Right lobe of liver (tissue), 6 donors: ENCODE measurements at regions not wholly inside any gene's neighbourhood (a gene's known extent, or its start where the extent isn't known, plus 50 kb on each side); places are given as distances from the start of the nearest gene placed in this dataset.
A peak's percentile ranks its signal among the peaks of the same experiment; 100 is the strongest.
"Not testable (repeated sequence)": the region's sequence is repeated elsewhere in the genome, so short reads cannot be mapped to it uniquely, and the experiment has no call there.

ENCODE experiments used
- ATAC-seq, 4 donors: fragments of 200-7000 bp; cut with Tn5 transposase; one replicate each; pipeline ENCODE4 v1.9.1; 2020; ENCODE audit warnings: mild to moderate bottlenecking in 4 of 4, moderate library complexity in 4 of 4
- DNase-seq, 3 donors: peaks; one replicate each; pipeline ENCODE4 v3.0.0-alpha.2; 2020
- H3K27ac ChIP-seq, 3 donors: fragments of 200-600 bp; one replicate each; pipeline ENCODE4 v1.8.0; 2022
- H3K27me3 ChIP-seq, 2 donors: fragments of 200-600 bp; one replicate each; pipeline ENCODE4 v1.8.0; 2022
- H3K36me3 ChIP-seq, 4 donors: fragments of 200-600 bp; sonication (generic) in 1 of 4; one replicate each; pipeline versions ENCODE4 v1.5.1 to v1.8.0; 2017 to 2022; ENCODE audit warnings: control low read depth in 1 of 4
- H3K4me1 ChIP-seq, 4 donors: fragments of 200-600 bp; sonication (generic) in 1 of 4; one replicate each; pipeline versions ENCODE4 v1.5.1 to v1.8.0; 2017 to 2022; ENCODE audit warnings: control low read depth in 1 of 4
- H3K4me3 ChIP-seq, 3 donors: fragments of 200-600 bp; one replicate each; pipeline ENCODE4 v1.8.0; 2022
- H3K9me3 ChIP-seq, 4 donors: fragments of 200-600 bp; sonication (generic) in 1 of 4; one replicate each; pipeline versions ENCODE4 v1.5.1 to v1.8.0; 2017 to 2022; ENCODE audit warnings: control low read depth in 1 of 4
- POLR2A ChIP-seq: fragments of 450-650 bp; IDR thresholded peaks from one replicate; pipeline ENCODE4 v1.6.1; 2017; ENCODE audit warnings: antibody characterized with exemption, mild to moderate bottlenecking
- WGBS: methylation state at CpG from one replicate; pipeline ENCODE4 v1.1.6; 2018; ENCODE audit warnings: low coverage, low lambda C conversion rate; ENCODE audit not compliant: insufficient coverage; ENCODE audit errors: missing lambda C conversion rate; 5-methylcytosine and 5-hydroxymethylcytosine counted together
- intact Hi-C, 2 donors: fragments of 100-400 bp; cut with DNase I; formaldehyde crosslinking; loops; one replicate each; pipeline versions ENCODE4 v1.11.2 to v1.14.1; 2022
- TF ChIP-seq, protein P1 (sequence below), 4 donors: fragments of 200-600 bp in 3 of 4; fragments of 450-650 bp in 1 of 4; IDR thresholded peaks; one replicate each; pipeline versions ENCODE4 v1.5.1 to v1.8.0; 2016 to 2022; ENCODE audit warnings: antibody characterized with exemption in 4 of 4, mild to moderate bottlenecking in 2 of 4
- donor health status: DM: no; HTN: yes; CAD: no.
- donor health status: DM: no; HTN: no; CAD: no.
- donor health status: DM: no; HTN: no; CAD: no.
- donor health status: DM: no; HTN: yes; CAD: no.
- donor health status: DM: no; HTN: yes; CAD: no.

DNA sequence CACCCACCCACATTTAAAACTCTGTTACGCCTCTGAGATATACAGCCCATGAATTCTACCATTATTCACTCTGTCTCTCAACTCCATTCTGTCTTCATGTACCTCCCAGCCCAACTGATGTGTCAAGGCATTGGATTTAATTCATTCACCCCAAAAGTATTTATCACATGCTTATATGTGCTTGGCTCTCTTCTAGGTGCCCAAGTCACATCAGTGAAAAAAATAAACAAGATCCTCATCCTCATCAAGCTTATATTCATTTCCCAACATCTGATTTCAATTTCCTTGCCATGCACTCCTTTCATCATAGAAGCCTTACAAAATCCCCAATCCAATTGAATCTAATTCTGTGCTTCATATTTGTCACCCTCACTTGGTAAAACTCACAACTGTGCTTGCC lies 967.6 kb downstream of the LTN1 start:
- no peaks in the 10 kb centered on the region for H3K9me3 ChIP-seq
- no peaks in the 10 kb centered on the region for H3K36me3 ChIP-seq
- no peak overlapping the region for H3K27ac ChIP-seq
- 80% methylated on average over 1 of the region's 1 CpG for WGBS
- no peaks in the 10 kb centered on the region for H3K4me1 ChIP-seq
- no peak overlapping the region for H3K4me3 ChIP-seq
- no peak for TF ChIP-seq POLR2A
- TF ChIP-seq, protein P1, sequence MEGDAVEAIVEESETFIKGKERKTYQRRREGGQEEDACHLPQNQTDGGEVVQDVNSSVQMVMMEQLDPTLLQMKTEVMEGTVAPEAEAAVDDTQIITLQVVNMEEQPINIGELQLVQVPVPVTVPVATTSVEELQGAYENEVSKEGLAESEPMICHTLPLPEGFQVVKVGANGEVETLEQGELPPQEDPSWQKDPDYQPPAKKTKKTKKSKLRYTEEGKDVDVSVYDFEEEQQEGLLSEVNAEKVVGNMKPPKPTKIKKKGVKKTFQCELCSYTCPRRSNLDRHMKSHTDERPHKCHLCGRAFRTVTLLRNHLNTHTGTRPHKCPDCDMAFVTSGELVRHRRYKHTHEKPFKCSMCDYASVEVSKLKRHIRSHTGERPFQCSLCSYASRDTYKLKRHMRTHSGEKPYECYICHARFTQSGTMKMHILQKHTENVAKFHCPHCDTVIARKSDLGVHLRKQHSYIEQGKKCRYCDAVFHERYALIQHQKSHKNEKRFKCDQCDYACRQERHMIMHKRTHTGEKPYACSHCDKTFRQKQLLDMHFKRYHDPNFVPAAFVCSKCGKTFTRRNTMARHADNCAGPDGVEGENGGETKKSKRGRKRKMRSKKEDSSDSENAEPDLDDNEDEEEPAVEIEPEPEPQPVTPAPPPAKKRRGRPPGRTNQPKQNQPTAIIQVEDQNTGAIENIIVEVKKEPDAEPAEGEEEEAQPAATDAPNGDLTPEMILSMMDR (IDR thresholded peaks at IDR 0.05), result no peak
- no peak for ATAC-seq
- intact Hi-C loops, result no loop called here
- no peak for DNase-seq
- no peaks in the 10 kb centered on the region for H3K27me3 ChIP-seq

- H3K27me3 ChIP-seq, result no peaks in the 10 kb centered on the region
- H3K4me1 ChIP-seq, result no peaks in the 10 kb centered on the region
- TF ChIP-seq, protein P1 (IDR thresholded peaks at IDR 0.05), result peak in 1 of 4 donors; percentile 8
- TF ChIP-seq POLR2A, result no peak
- H3K9me3 ChIP-seq, result no peaks in the 10 kb centered on the region
- 26% methylated on average over 3 of the region's 15 CpGs for WGBS
- ATAC-seq (peak; percentile 46 to 78 (median 70)), DNase-seq (peak in 1 of 3 donors; percentile 19)
- intact Hi-C loops, result no loop called here
- no peak overlapping the region for H3K27ac ChIP-seq
- no peak overlapping the region for H3K4me3 ChIP-seq
- H3K36me3 ChIP-seq, result no peaks in the 10 kb centered on the region
Measured at GRCh38 chr21:28018741-28019669, 973.7 kb downstream of the LTN1 start.

GRCh38 chr21:28018213-28018612 lies 974.5 kb downstream of the LTN1 start:
- intact Hi-C loops, result no loop called here

GRCh38 chr21:28016571-28016970 lies 976.1 kb downstream of the LTN1 start:
- no peaks in the 10 kb centered on the region for H3K27me3 ChIP-seq
- TF ChIP-seq POLR2A, result no peak
- TF ChIP-seq, protein P1 (IDR thresholded peaks at IDR 0.05), result no peak
- H3K4me1 ChIP-seq, result peaks cover 0 to 17% (median 7%) of the 10 kb centered on the region in 4 donors
- H3K36me3 ChIP-seq, result no peaks in the 10 kb centered on the region
- no peak for ATAC-seq
- H3K27ac ChIP-seq, result no peak overlapping the region
- WGBS, result 100% methylated on average over 1 of the region's 1 CpG
- no peak for DNase-seq
- intact Hi-C loops, result no loop called here
- no peaks in the 10 kb centered on the region for H3K9me3 ChIP-seq
- no peak overlapping the region for H3K4me3 ChIP-seq

More at GRCh38 chr21:28018213-28018612, 974.5 kb downstream of the LTN1 start:
- DNase-seq (no peak), ATAC-seq (no peak)
- Histone ChIP-seq H3K27me3 (no peaks in the 10 kb centered on the region), H3K9me3 (no peaks in the 10 kb centered on the region), H3K4me1 (peaks cover 0 to 5% (median 2%) of the 10 kb centered on the region in 4 donors), H3K27ac (no peak overlapping the region), H3K36me3 (no peaks in the 10 kb centered on the region), H3K4me3 (no peak overlapping the region)
- TF ChIP-seq POLR2A, result no peak
- TF ChIP-seq, protein P1 (IDR thresholded peaks at IDR 0.05), result no peak
- WGBS, result 29% methylated on average over 1 of the region's 9 CpGs

- H3K36me3 ChIP-seq, H3K27ac ChIP-seq, H3K27me3 ChIP-seq, H3K4me3 ChIP-seq, intact Hi-C loops, H3K9me3 ChIP-seq, DNase-seq: not testable (repeated sequence)
- peaks cover 0 to 19% (median 7%) of the 10 kb centered on the region in 4 donors for H3K4me1 ChIP-seq
- ATAC-seq, result peak; percentile 82 to 96 (median 90)
Measured at GRCh38 chr21:28013123-28013522, 979.6 kb downstream of the LTN1 start.

- H3K36me3 ChIP-seq, H3K27me3 ChIP-seq, intact Hi-C loops, H3K9me3 ChIP-seq, H3K4me3 ChIP-seq, H3K27ac ChIP-seq, DNase-seq: not testable (repeated sequence)
- peaks cover 0 to 19% (median 7%) of the 10 kb centered on the region in 4 donors for H3K4me1 ChIP-seq
- ATAC-seq, result peak; percentile 46 to 73 (median 66)
- WGBS, result 8% methylated on average over 2 of the region's 2 CpGs
Measured at GRCh38 chr21:28011970-28012369, 980.7 kb downstream of the LTN1 start.

DNA sequence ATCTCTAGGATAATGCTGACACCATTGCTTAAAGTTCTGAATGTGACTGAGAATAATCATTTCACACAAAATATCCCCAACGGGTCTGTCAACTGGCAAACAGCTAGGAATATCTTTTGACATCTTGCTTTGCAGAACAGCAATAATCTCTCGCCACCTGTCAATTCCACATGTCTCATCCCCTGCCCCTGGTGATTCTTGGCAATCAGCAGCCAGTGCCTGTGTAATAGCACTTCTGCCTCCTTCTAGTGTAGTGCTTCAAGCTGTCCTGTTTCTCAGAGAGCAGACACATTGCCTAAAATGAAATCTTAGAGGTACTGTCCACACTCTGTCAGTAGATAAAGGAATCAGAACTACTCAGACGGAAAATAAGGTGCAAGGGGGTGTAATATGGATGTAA lies 984.4 kb downstream of the LTN1 start:
- H3K27me3 ChIP-seq, H3K27ac ChIP-seq, H3K36me3 ChIP-seq, H3K4me3 ChIP-seq, H3K9me3 ChIP-seq, ATAC-seq, intact Hi-C loops, DNase-seq: not testable (repeated sequence)
- 75% methylated on average over 3 of the region's 3 CpGs for WGBS
- peaks cover 0 to 14% (median 4%) of the 10 kb centered on the region in 4 donors for H3K4me1 ChIP-seq

GRCh38 chr21:28003627-28004026 lies 989.0 kb downstream of the LTN1 start:
- H3K36me3 ChIP-seq, H3K9me3 ChIP-seq, H3K27me3 ChIP-seq, ATAC-seq, H3K4me1 ChIP-seq, DNase-seq, intact Hi-C loops, H3K4me3 ChIP-seq, H3K27ac ChIP-seq: not testable (repeated sequence)
- WGBS, result 88% methylated on average over 2 of the region's 2 CpGs
